Liver (tissue), 8 donors: ENCODE measurements at regions not wholly inside any gene's neighbourhood (a gene's known extent, or its start where the extent isn't known, plus 50 kb on each side); places are given as distances from the start of the nearest gene placed in this dataset.
"Not testable (repeated sequence)": the region's sequence is repeated elsewhere in the genome, so short reads cannot be mapped to it uniquely, and the experiment has no call there.

Experiments
- DNase-seq: peaks from one replicate; pipeline ENCODE4 v3.0.0-alpha.2; 2017; ENCODE audit warnings: low spot score
- H3K27ac ChIP-seq, 2 donors: one replicate each; pipeline ENCODE4 v1.7.0; 2013; ENCODE audit warnings: inconsistent platforms in 2 of 2, low read length in 2 of 2, control low read depth in 1 of 2, low read depth in 1 of 2, mild to moderate bottlenecking in 1 of 2
- H3K27me3 ChIP-seq, 4 donors: one replicate each; pipeline versions ENCODE4 v1.6.1 to v1.7.0; 2013; ENCODE audit warnings: low read length in 3 of 4, inconsistent platforms in 1 of 4, mild to moderate bottlenecking in 1 of 4, moderate library complexity in 1 of 4; ENCODE audit not compliant: control insufficient read depth in 4 of 4, insufficient read depth in 4 of 4
- H3K36me3 ChIP-seq, 4 donors: one replicate each; pipeline versions ENCODE4 v1.6.1 to v1.7.0; 2013; ENCODE audit warnings: low read length in 3 of 4, mild to moderate bottlenecking in 3 of 4, low read depth in 1 of 4, moderate library complexity in 1 of 4; ENCODE audit not compliant: control insufficient read depth in 4 of 4, insufficient read depth in 3 of 4
- H3K4me1 ChIP-seq, 4 donors: one replicate each; pipeline versions ENCODE4 v1.6.1 to v1.7.0; 2013; ENCODE audit warnings: low read length in 3 of 4, mild to moderate bottlenecking in 3 of 4, moderate library complexity in 1 of 4; ENCODE audit not compliant: control insufficient read depth in 4 of 4, insufficient read depth in 4 of 4
- H3K4me3 ChIP-seq, 3 donors: one replicate each; pipeline versions ENCODE4 v1.6.1 to v1.7.0; 2013; ENCODE audit warnings: low read length in 3 of 3, control low read depth in 1 of 3, low read depth in 1 of 3, mild to moderate bottlenecking in 1 of 3
- H3K9ac ChIP-seq, 2 donors: one replicate each; pipeline ENCODE4 v1.7.0; 2013; ENCODE audit warnings: low read length in 2 of 2, mild to moderate bottlenecking in 2 of 2, moderate library complexity in 2 of 2, control low read depth in 1 of 2, low read depth in 1 of 2
- H3K9me3 ChIP-seq, 4 donors: one replicate each; pipeline versions ENCODE4 v1.6.1 to v1.7.0; 2013; ENCODE audit warnings: low read length in 3 of 4; ENCODE audit not compliant: control insufficient read depth in 4 of 4
- ATF3 ChIP-seq: IDR thresholded peaks from 2 replicates; pipeline ENCODE4 v1.6.1; 2016; ENCODE audit warnings: antibody characterized with exemption
- CTCF ChIP-seq: fragments of 150-350 bp; IDR thresholded peaks from 2 replicates; pipeline ENCODE4 v1.5.1; 2017; ENCODE audit warnings: improper control_type of control experiment, low read depth, low read length; ENCODE audit not compliant: missing input control
- EGR1 ChIP-seq, 2 donors: IDR thresholded peaks; 2 replicates each; pipeline ENCODE4 v1.6.1; 2016 to 2018; ENCODE audit warnings: antibody characterized with exemption in 2 of 2, low read depth in 2 of 2
- FOXA2 ChIP-seq: IDR thresholded peaks from 2 replicates; pipeline ENCODE4 v1.6.1; 2016; ENCODE audit warnings: antibody characterized with exemption
- HNF4A ChIP-seq, 2 donors: conservative IDR thresholded peaks; 2 replicates each; pipeline ENCODE4 v1.6.1; 2016; ENCODE audit warnings: antibody characterized with exemption in 2 of 2, mild to moderate bottlenecking in 2 of 2
- JUND ChIP-seq, 2 donors: IDR thresholded peaks; 2 replicates each; pipeline ENCODE4 v1.6.1; 2016; ENCODE audit warnings: antibody characterized with exemption in 2 of 2
- MAX ChIP-seq: IDR thresholded peaks from 2 replicates; pipeline ENCODE4 v1.6.1; 2016; ENCODE audit warnings: antibody characterized with exemption
- RAD21 ChIP-seq, 2 donors: IDR thresholded peaks; 2 replicates each; pipeline ENCODE4 v1.6.1; 2016; ENCODE audit warnings: antibody characterized with exemption in 2 of 2, mild to moderate bottlenecking in 2 of 2
- REST ChIP-seq: IDR thresholded peaks from 2 replicates; pipeline ENCODE4 v1.6.1; 2016; ENCODE audit warnings: antibody characterized with exemption, mild to moderate bottlenecking
- RXRA ChIP-seq, 2 donors: IDR thresholded peaks; 2 replicates each; pipeline ENCODE4 v1.6.1; 2017 to 2018; ENCODE audit warnings: antibody characterized with exemption in 2 of 2, mild to moderate bottlenecking in 1 of 2
- SP1 ChIP-seq: IDR thresholded peaks from 2 replicates; pipeline ENCODE4 v1.6.1; 2018; ENCODE audit warnings: antibody characterized with exemption, mild to moderate bottlenecking
- TAF1 ChIP-seq: conservative IDR thresholded peaks from 2 replicates; pipeline ENCODE4 v1.6.1; 2016; ENCODE audit warnings: antibody characterized with exemption, mild to moderate bottlenecking
- ZBTB33 ChIP-seq: IDR thresholded peaks from 2 replicates; pipeline ENCODE4 v1.6.1; 2016; ENCODE audit warnings: antibody characterized with exemption
- WGBS: extraction: QIAGEN DNeasy Blood & Tissue Kit; methylation state at CpG from one replicate; pipeline ENCODE4 v1.1.7; 2013; 5-methylcytosine and 5-hydroxymethylcytosine counted together
- donor health status: healthy.
- donor health status: healthy.
- donor health status: healthy.
- donor health status: healthy.
- donor health status: healthy.

- TF ChIP-seq TAF1 (no peak), ATF3 (no peak)
Measured at GRCh38 chr2:144972676-144973075, 452.8 kb upstream of the ZEB2 start (continued).

- H3K9ac ChIP-seq = no peak overlapping the region
- no peak overlapping the region for H3K27ac ChIP-seq
- no peak overlapping the region for H3K4me3 ChIP-seq
- no peak for TF ChIP-seq CTCF
- TF ChIP-seq MAX = no peak
- TF ChIP-seq JUND (IDR thresholded peaks at IDR 0.05) = no peak
- TF ChIP-seq ATF3 = no peak
- no peak for TF ChIP-seq RAD21 (IDR thresholded peaks at IDR 0.05)
- TF ChIP-seq REST = no peak
- TF ChIP-seq RXRA (IDR thresholded peaks at IDR 0.05) = no peak
- no peak for TF ChIP-seq FOXA2
- TF ChIP-seq EGR1 (IDR thresholded peaks at IDR 0.05; ENCODE audit: low read depth in 2 of 2) = no peak
- TF ChIP-seq HNF4A (conservative IDR thresholded peaks at IDR 0.05) = no peak
- TF ChIP-seq SP1 = no peak
- no peak for TF ChIP-seq TAF1
- TF ChIP-seq ZBTB33 = no peak
- no peak for DNase-seq
- no peaks in the 10 kb centered on the region for H3K4me1 ChIP-seq
- 78% methylated on average over 6 of the region's 6 CpGs for WGBS
- no peaks in the 10 kb centered on the region for H3K27me3 ChIP-seq
- no peaks in the 10 kb centered on the region for H3K36me3 ChIP-seq
- peaks cover 0 to 5% (median 0%) of the 10 kb centered on the region in 4 donors for H3K9me3 ChIP-seq
Measured at GRCh38 chr2:144971786-144972335, 451.9 kb upstream of the ZEB2 start.

- not testable (repeated sequence) for H3K36me3 ChIP-seq, H3K9me3 ChIP-seq, DNase-seq, H3K9ac ChIP-seq, H3K27ac ChIP-seq, H3K27me3 ChIP-seq, H3K4me3 ChIP-seq, H3K4me1 ChIP-seq
- 73% methylated on average over 1 of the region's 1 CpG for WGBS
Measured at GRCh38 chr2:144970410-144970809, 450.5 kb upstream of the ZEB2 start.

GRCh38 chr2:144969564-144969963 is 449.6 kb upstream of the ZEB2 start:
- H3K9ac ChIP-seq, H3K27me3 ChIP-seq, H3K36me3 ChIP-seq, H3K4me3 ChIP-seq, H3K4me1 ChIP-seq, H3K27ac ChIP-seq, DNase-seq, H3K9me3 ChIP-seq: not testable (repeated sequence)
- 83% methylated on average over 1 of the region's 1 CpG for WGBS
